ENCODE measurements at regions not wholly inside any gene's neighbourhood (a gene's known extent, or its start where the extent isn't known, plus 50 kb on each side); places are given as distances from the start of the nearest gene placed in this dataset.

DNA sequence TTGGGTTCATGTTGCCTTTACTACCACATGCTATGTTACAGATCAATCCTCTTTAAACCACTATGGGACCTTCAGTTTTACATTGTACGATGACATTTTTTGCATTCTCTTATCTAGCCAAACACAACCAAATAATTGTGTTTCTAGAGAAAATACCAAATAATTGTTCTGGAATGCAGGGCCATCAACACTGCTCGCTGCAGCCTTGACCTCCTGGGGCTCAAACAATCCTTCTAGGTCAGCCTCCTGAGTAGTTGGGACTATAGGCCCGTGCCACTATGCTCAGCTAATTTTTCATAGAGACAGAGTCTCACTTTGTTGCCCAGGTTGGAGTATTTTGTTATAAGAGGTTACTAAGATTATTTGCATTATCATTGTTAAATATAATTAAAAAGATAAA, 237.5 kb upstream of the PMFBP1 start:
- Histone ChIP-seq H3K9me3 (no peaks in the 10 kb centered on the region), H3K4me3 (no peak overlapping the region), H3K27ac (no peak overlapping the region), H3K36me3 (no peaks in the 10 kb centered on the region), H3K27me3 (no peaks in the 10 kb centered on the region), H3K4me1 (no peaks in the 10 kb centered on the region)
- no peak for DNase-seq
- TF ChIP-seq, protein P1, sequence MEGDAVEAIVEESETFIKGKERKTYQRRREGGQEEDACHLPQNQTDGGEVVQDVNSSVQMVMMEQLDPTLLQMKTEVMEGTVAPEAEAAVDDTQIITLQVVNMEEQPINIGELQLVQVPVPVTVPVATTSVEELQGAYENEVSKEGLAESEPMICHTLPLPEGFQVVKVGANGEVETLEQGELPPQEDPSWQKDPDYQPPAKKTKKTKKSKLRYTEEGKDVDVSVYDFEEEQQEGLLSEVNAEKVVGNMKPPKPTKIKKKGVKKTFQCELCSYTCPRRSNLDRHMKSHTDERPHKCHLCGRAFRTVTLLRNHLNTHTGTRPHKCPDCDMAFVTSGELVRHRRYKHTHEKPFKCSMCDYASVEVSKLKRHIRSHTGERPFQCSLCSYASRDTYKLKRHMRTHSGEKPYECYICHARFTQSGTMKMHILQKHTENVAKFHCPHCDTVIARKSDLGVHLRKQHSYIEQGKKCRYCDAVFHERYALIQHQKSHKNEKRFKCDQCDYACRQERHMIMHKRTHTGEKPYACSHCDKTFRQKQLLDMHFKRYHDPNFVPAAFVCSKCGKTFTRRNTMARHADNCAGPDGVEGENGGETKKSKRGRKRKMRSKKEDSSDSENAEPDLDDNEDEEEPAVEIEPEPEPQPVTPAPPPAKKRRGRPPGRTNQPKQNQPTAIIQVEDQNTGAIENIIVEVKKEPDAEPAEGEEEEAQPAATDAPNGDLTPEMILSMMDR (IDR thresholded peaks at IDR 0.05) = no peak
- intact Hi-C loops (cut with DNase I; ENCODE audit: low total_unique reads) = no loop called here

DNA sequence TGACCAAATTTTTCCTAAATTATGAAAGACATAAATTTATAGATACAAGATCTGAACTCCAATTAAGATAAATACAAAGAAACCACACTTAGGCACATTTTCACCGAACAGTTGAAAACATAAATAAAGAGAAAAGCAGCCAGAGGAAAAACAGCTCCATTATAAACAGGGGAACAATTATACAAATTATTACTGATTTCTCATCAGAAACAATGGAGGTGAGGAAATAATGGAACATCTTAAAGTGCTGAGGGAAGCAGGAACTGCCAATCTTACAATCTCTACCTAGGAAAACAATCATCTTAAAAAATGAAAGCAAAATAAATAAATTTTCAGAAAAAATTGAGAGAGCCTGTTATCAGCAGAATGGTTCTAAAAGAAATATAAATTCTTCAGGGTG, 234.4 kb upstream of the PMFBP1 start:
- Histone ChIP-seq H3K4me1 (no peaks in the 10 kb centered on the region), H3K27ac (no peak overlapping the region), H3K27me3 (no peaks in the 10 kb centered on the region), H3K9me3 (no peaks in the 10 kb centered on the region), H3K4me3 (no peak overlapping the region), H3K36me3 (no peaks in the 10 kb centered on the region)
- no peak for DNase-seq
- TF ChIP-seq, protein P1 (IDR thresholded peaks at IDR 0.05) = no peak
- intact Hi-C loops (cut with DNase I; ENCODE audit: low total_unique reads) = no loop called here

DNA sequence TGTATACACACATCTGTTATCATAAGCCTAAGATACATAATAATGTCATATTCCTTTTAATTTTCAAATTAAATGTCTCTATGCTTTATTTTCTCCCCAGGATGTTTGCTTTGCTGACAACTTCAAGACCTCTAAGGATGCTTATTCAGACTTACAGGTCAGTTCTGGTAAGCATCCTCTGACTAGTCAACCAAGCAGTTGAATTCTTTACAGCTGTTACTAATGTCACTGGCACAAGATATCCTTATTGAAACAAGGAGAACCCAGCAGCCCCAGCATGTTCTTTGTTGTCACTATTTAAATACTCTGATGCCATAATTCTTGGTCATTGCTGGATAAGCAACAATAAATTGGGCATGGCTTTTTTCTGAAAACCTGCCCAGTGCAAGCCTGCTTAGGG, 232.3 kb upstream of the PMFBP1 start:
- DNase-seq = no peak
- H3K27me3 ChIP-seq = no peaks in the 10 kb centered on the region
- intact Hi-C loops (cut with DNase I; ENCODE audit: low total_unique reads) = no loop called here
- H3K36me3 ChIP-seq = no peaks in the 10 kb centered on the region
- no peak overlapping the region for H3K27ac ChIP-seq
- no peaks in the 10 kb centered on the region for H3K9me3 ChIP-seq
- no peak overlapping the region for H3K4me3 ChIP-seq
- no peaks in the 10 kb centered on the region for H3K4me1 ChIP-seq
- TF ChIP-seq, protein P1 (IDR thresholded peaks at IDR 0.05) = no peak

DNA sequence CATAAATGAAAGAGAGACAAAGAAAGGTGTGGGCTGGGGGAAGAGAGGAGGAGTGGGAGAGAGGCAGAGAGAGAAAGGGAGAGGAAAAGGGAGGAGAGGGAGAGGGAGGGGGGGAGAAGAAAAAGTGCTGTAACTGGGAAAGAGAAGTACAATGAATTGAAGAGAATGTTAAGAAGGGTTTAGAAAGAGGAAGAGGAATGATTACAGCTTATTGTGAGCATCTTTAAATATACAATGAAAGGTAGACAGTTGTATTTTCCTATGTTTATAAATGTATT, 229.1 kb upstream of the PMFBP1 start:
- no peaks in the 10 kb centered on the region for H3K4me1 ChIP-seq
- intact Hi-C loops (cut with DNase I; ENCODE audit: low total_unique reads) = no loop called here
- H3K36me3 ChIP-seq = no peaks in the 10 kb centered on the region
- TF ChIP-seq, protein P1 (IDR thresholded peaks at IDR 0.05) = no peak
- no peaks in the 10 kb centered on the region for H3K27me3 ChIP-seq
- H3K4me3 ChIP-seq = no peak overlapping the region
- no peak for DNase-seq
- no peaks in the 10 kb centered on the region for H3K9me3 ChIP-seq
- H3K27ac ChIP-seq = no peak overlapping the region

DNA sequence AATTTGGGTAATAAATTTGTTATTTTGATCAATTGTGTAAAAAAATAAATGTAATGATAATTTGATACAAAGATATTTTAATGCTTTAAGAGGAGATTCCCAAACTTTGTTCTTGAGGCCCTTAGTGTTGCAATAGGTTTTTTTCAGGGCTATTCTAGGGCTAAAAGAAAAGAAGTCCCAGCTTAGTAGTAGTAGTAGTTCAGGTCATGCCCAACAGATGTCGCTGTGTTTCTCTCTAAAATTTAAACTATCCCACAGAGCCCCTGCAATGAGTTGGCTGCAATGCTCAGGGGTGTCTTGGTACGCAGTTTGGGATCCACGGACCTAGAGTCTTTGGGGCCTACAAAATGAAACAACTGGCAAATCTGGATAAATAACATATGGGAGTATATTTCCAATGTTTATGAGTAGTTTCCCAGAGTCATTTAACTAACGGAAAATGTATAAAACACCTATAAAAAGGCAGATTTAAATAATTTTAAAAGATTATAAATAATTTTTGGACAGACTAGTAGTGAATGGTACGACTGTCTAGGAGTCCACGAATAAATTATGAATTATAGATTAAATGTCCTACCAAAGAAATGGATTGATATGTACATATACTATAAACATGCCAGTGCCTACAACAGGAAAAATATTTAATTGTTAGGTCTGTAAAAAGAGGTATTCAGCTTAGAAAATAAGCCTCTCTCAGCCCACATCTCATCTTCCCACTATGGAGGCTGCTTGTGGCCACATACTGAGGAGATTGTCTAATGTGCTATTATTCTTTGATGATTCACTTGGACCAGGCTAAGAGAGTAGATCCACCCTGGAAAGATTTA, 228.5 kb upstream of the PMFBP1 start:
- H3K27me3 ChIP-seq = no peaks in the 10 kb centered on the region
- intact Hi-C loops (cut with DNase I; ENCODE audit: low total_unique reads) = no loop called here
- no peaks in the 10 kb centered on the region for H3K36me3 ChIP-seq
- no peaks in the 10 kb centered on the region for H3K9me3 ChIP-seq
- no peaks in the 10 kb centered on the region for H3K4me1 ChIP-seq
- no peak overlapping the region for H3K27ac ChIP-seq
- peak in 1 of 2 donors; percentile 23 for DNase-seq
- TF ChIP-seq, protein P1 (IDR thresholded peaks at IDR 0.05) = peak; percentile 57 to 68
- no peak overlapping the region for H3K4me3 ChIP-seq

DNA sequence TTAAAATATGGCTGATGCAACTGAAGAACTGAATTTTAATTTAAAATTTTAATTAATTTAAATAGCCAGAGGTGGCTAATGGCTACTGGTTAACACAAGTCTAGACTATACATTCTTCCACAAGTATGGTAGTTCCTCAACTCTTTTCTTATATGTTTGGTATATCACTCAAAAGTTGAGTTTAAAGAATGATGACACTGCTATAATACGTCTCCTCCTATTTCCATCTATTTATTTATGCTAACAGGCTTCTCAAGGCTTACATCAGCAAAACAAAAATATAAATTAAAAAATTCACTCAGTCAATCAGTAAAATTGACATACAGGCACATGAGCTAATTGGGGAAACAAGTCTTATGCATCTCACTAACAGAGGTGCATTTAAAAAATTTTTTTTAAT, 227.9 kb upstream of the PMFBP1 start:
- no peak for DNase-seq
- Histone ChIP-seq H3K27ac (no peak overlapping the region), H3K4me3 (no peak overlapping the region), H3K27me3 (no peaks in the 10 kb centered on the region), H3K36me3 (no peaks in the 10 kb centered on the region), H3K4me1 (no peaks in the 10 kb centered on the region), H3K9me3 (no peaks in the 10 kb centered on the region)
- TF ChIP-seq, protein P1 (IDR thresholded peaks at IDR 0.05) = no peak
- intact Hi-C loops (cut with DNase I; ENCODE audit: low total_unique reads) = no loop called here

All from tibial artery (tissue), 4 donors.